GM18498 (cell line): ENCODE measurements at regions not wholly inside any gene's neighbourhood (a gene's known extent, or its start where the extent isn't known, plus 50 kb on each side); places are given as distances from the start of the nearest gene placed in this dataset.
A peak's percentile ranks its signal among the peaks of the same experiment; 100 is the strongest.

Source experiments
- ATAC-seq: cut with Tn5 transposase; IDR thresholded peaks from one replicate; pipeline ENCODE4 v1.9.1; 2021; ENCODE audit warnings: mild to moderate bottlenecking, moderate library complexity; ENCODE audit not compliant: unreplicated experiment

- ATAC-seq = no peak
Measured at GRCh38 chr2:234438305-234438977, 58.4 kb downstream of the ARL4C start.

GRCh38 chr2:234437642-234438304, 59.1 kb downstream of the ARL4C start:
- ATAC-seq = no peak

GRCh38 chr2:234436482-234436837, 60.4 kb downstream of the ARL4C start:
- ATAC-seq = no peak

- ATAC-seq = no peak
Measured at GRCh38 chr2:234435836-234436481, 60.9 kb downstream of the ARL4C start.

GRCh38 chr2:234433201-234433600, 63.7 kb downstream of the ARL4C start:
- no peak for ATAC-seq

GRCh38 chr2:234430871-234431270, 66.0 kb downstream of the ARL4C start:
- no peak for ATAC-seq

GRCh38 chr2:234429265-234429664, 67.6 kb downstream of the ARL4C start:
- ATAC-seq = no peak

GRCh38 chr2:234427081-234428061, 69.5 kb downstream of the ARL4C start:
- no peak for ATAC-seq

GRCh38 chr2:234426616-234427015, 70.3 kb downstream of the ARL4C start:
- no peak for ATAC-seq

GRCh38 chr2:234425639-234426603, 71.0 kb downstream of the ARL4C start:
- peak; percentile 92 for ATAC-seq

GRCh38 chr2:234423884-234424283, 73.0 kb downstream of the ARL4C start:
- no peak for ATAC-seq

GRCh38 chr2:234422981-234423431, 73.9 kb downstream of the ARL4C start:
- ATAC-seq = no peak

GRCh38 chr2:234422273-234422732, 74.6 kb downstream of the ARL4C start:
- ATAC-seq = no peak

GRCh38 chr2:234420408-234420807, 76.5 kb downstream of the ARL4C start:
- no peak for ATAC-seq

GRCh38 chr2:234419726-234420125, 77.2 kb downstream of the ARL4C start:
- no peak for ATAC-seq

- ATAC-seq = no peak
Measured at GRCh38 chr2:234415706-234416105, 81.2 kb downstream of the ARL4C start.

- ATAC-seq = no peak
Measured at GRCh38 chr2:234414596-234414995, 82.3 kb downstream of the ARL4C start.

- ATAC-seq = no peak
Measured at GRCh38 chr2:234412726-234413125, 84.2 kb downstream of the ARL4C start.

GRCh38 chr2:234411793-234412192, 85.1 kb downstream of the ARL4C start:
- ATAC-seq = peak; percentile 94

- ATAC-seq = no peak
Measured at GRCh38 chr2:234410526-234410925, 86.4 kb downstream of the ARL4C start.
